ENCODE measurements at regions not wholly inside any gene's neighbourhood (a gene's known extent, or its start where the extent isn't known, plus 50 kb on each side); places are given as distances from the start of the nearest gene placed in this dataset.

GRCh38 chr10:118246332-118247295 is 95.5 kb downstream of the FAM204A start:
- no peak for DNase-seq

- no peak for DNase-seq
Observed at GRCh38 chr10:118243907-118244306, 98.2 kb downstream of the FAM204A start.

- DNase-seq, result peak; percentile 78
Observed at GRCh38 chr10:118241229-118242137, 100.6 kb downstream of the FAM204A start.

- peak; percentile 55 for DNase-seq
Observed at GRCh38 chr10:118239236-118239630, 102.9 kb downstream of the FAM204A start.

GRCh38 chr10:118238573-118239235 is 103.4 kb downstream of the FAM204A start:
- peak; percentile 61 for DNase-seq

GRCh38 chr10:118237930-118238329 is 104.2 kb downstream of the FAM204A start:
- DNase-seq, result no peak

- no peak for DNase-seq
Observed at GRCh38 chr10:118234683-118235082, 107.4 kb downstream of the FAM204A start.

- no peak for DNase-seq
Observed at GRCh38 chr10:118220346-118220850, 121.7 kb downstream of the FAM204A start.

GRCh38 chr10:118218562-118218961 is 123.6 kb downstream of the FAM204A start:
- DNase-seq, result no peak

GRCh38 chr10:118216571-118217170 is 125.5 kb downstream of the FAM204A start:
- DNase-seq, result peak; percentile 35

- peak; percentile 88 for DNase-seq
Observed at GRCh38 chr10:118216020-118216419, 126.1 kb downstream of the FAM204A start.

GRCh38 chr10:118214776-118215175 is 127.3 kb downstream of the FAM204A start:
- peak; percentile 61 for DNase-seq

GRCh38 chr10:118213436-118213835 is 128.7 kb downstream of the FAM204A start:
- DNase-seq, result no peak

- DNase-seq, result peak; percentile 48
Observed at GRCh38 chr10:118210276-118210675, 131.8 kb downstream of the FAM204A start.

GRCh38 chr10:118209215-118209614 is 132.9 kb downstream of the FAM204A start:
- no peak for DNase-seq

- DNase-seq, result no peak
Observed at GRCh38 chr10:118207470-118208007, 134.6 kb downstream of the FAM204A start.

GRCh38 chr10:118204292-118204943 is 137.7 kb downstream of the FAM204A start:
- DNase-seq, result no peak

- DNase-seq, result no peak
Observed at GRCh38 chr10:118203461-118203860, 138.7 kb downstream of the FAM204A start.

GRCh38 chr10:118195729-118196128 is 146.4 kb downstream of the FAM204A start:
- no peak for DNase-seq

- DNase-seq, result no peak
Observed at GRCh38 chr10:118193642-118194041, 146.9 kb upstream of the RAB11FIP2 start.

- DNase-seq, result no peak
Observed at GRCh38 chr10:118181021-118181420, 134.3 kb upstream of the RAB11FIP2 start.
